Smooth muscle cell (in vitro differentiated cells): ENCODE measurements at regions not wholly inside any gene's neighbourhood (a gene's known extent, or its start where the extent isn't known, plus 50 kb on each side); places are given as distances from the start of the nearest gene placed in this dataset.
A peak's percentile ranks its signal among the peaks of the same experiment; 100 is the strongest.

Experiments used
- DNase-seq: peaks from one replicate; lab custom pipeline; 2025; ENCODE audit not compliant: unreplicated experiment; lab: John Stamatoyannopoulos, UW
- H2AFZ ChIP-seq: fragments of 200-600 bp; sonication (generic); 2 replicates; pipeline ENCODE4 v1.6.0; 2016; ENCODE audit warnings: antibody characterized with exemption, low read depth, mild to moderate bottlenecking
- H3F3A ChIP-seq: fragments of 200-600 bp; sonication (generic); 2 replicates; pipeline ENCODE4 v1.6.0; 2017; ENCODE audit warnings: antibody characterized with exemption, low read depth
- H3K27ac ChIP-seq: fragments of 200-600 bp; sonication (generic); 2 replicates; pipeline ENCODE4 v1.5.1; 2016; ENCODE audit warnings: low read depth, mild to moderate bottlenecking
- H3K27me3 ChIP-seq: fragments of 200-600 bp; sonication (generic); 2 replicates; pipeline ENCODE4 v1.6.1; 2016; ENCODE audit warnings: low read depth, mild to moderate bottlenecking
- H3K36me3 ChIP-seq: fragments of 200-600 bp; sonication (generic); 2 replicates; pipeline ENCODE4 v1.5.1; 2016; ENCODE audit warnings: low read depth
- H3K4me1 ChIP-seq: fragments of 200-600 bp; sonication (generic); 2 replicates; pipeline ENCODE4 v1.5.1; 2016; ENCODE audit warnings: low read depth
- H3K4me2 ChIP-seq: fragments of 200-600 bp; sonication (generic); 2 replicates; pipeline ENCODE4 v1.6.0; 2016; ENCODE audit warnings: mild to moderate bottlenecking
- H3K4me3 ChIP-seq: fragments of 200-600 bp; sonication (generic); 2 replicates; pipeline ENCODE4 v1.5.1; 2016; ENCODE audit warnings: mild to moderate bottlenecking
- H3K79me2 ChIP-seq: fragments of 200-600 bp; sonication (generic); 2 replicates; pipeline ENCODE4 v1.6.0; 2016; ENCODE audit warnings: low read depth, mild to moderate bottlenecking
- H3K9ac ChIP-seq: fragments of 200-600 bp; sonication (generic); 2 replicates; pipeline ENCODE4 v1.6.0; 2016; ENCODE audit warnings: low read depth
- H3K9me3 ChIP-seq: fragments of 200-600 bp; sonication (generic); replicated peaks from 2 replicates; pipeline ENCODE4 v1.5.1; 2016; ENCODE audit warnings: low read depth
- H4K20me1 ChIP-seq: fragments of 200-600 bp; sonication (generic); 2 replicates; pipeline ENCODE4 v1.6.0; 2016; ENCODE audit warnings: low read depth
- CTCF ChIP-seq: fragments of 200-600 bp; sonication (generic); IDR thresholded peaks from 2 replicates; pipeline ENCODE4 v1.5.1; 2017; ENCODE audit warnings: borderline replicate concordance, mild to moderate bottlenecking, antibody characterized with exemption; ENCODE audit not compliant: insufficient read depth, poor library complexity, severe bottlenecking
- WGBS: methylation state at CpG from one replicate; pipeline ENCODE4 v1.1.7; 2016; ENCODE audit warnings: low lambda C conversion rate; 5-methylcytosine and 5-hydroxymethylcytosine counted together

GRCh38 chr14:85731186-85731585 lies 201.2 kb downstream of the FLRT2 start:
- Histone ChIP-seq H3K4me3 (no peak overlapping the region), H4K20me1 (no peaks in the 10 kb centered on the region), H3K36me3 (no peaks in the 10 kb centered on the region), H3K4me2 (no peak overlapping the region), H3K9me3 (no peaks in the 10 kb centered on the region), H3F3A (peaks cover 9% of the 10 kb centered on the region), H3K9ac (no peak overlapping the region), H3K4me1 (peaks cover 6% of the 10 kb centered on the region), H2AFZ (no peak overlapping the region), H3K27me3 (no peaks in the 10 kb centered on the region), H3K27ac (peak overlapping the region; percentile 43), H3K79me2 (no peaks in the 10 kb centered on the region)
- no peak for TF ChIP-seq CTCF
- DNase-seq: no peak

GRCh38 chr14:85728476-85729065 lies 198.6 kb downstream of the FLRT2 start:
- no peaks in the 10 kb centered on the region for H3K9me3 ChIP-seq
- peaks cover 9% of the 10 kb centered on the region for H3F3A ChIP-seq
- no peaks in the 10 kb centered on the region for H3K36me3 ChIP-seq
- H3K9ac ChIP-seq: no peak overlapping the region
- H3K4me1 ChIP-seq: peaks cover 6% of the 10 kb centered on the region
- TF ChIP-seq CTCF: no peak
- no peak overlapping the region for H3K27ac ChIP-seq
- no peak overlapping the region for H2AFZ ChIP-seq
- no peak for DNase-seq
- H3K4me3 ChIP-seq: no peak overlapping the region
- 35% methylated on average over 3 of the region's 3 CpGs for WGBS
- no peaks in the 10 kb centered on the region for H4K20me1 ChIP-seq
- H3K4me2 ChIP-seq: peak overlapping the region; percentile 10
- H3K79me2 ChIP-seq: no peaks in the 10 kb centered on the region
- no peaks in the 10 kb centered on the region for H3K27me3 ChIP-seq

DNA sequence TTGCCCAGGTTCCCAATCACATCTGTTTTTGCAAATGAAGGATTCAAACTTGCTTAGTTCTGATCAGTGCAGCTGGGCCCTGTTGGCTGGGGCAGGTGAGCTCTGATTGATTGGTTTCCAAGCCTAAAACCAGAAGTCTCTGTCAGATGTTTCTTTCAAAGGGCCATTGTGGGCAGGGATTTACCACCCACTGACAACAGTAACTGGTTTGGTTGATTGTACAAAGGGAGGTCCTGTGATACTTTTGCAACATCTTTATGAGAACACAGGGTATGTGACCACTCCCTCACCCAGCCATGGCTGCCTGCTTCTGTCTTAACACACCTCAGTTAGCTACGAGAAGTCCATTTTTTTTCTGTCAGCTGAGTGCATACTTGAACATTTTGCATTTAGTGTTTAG lies 184.1 kb downstream of the FLRT2 start:
- no peaks in the 10 kb centered on the region for H3F3A ChIP-seq
- H3K36me3 ChIP-seq: no peaks in the 10 kb centered on the region
- H3K27me3 ChIP-seq: no peaks in the 10 kb centered on the region
- H3K9me3 ChIP-seq: no peaks in the 10 kb centered on the region
- 85% methylated on average over 1 of the region's 1 CpG for WGBS
- no peaks in the 10 kb centered on the region for H3K79me2 ChIP-seq
- H3K4me1 ChIP-seq: peaks cover 5% of the 10 kb centered on the region
- no peak overlapping the region for H3K4me3 ChIP-seq
- H3K27ac ChIP-seq: no peak overlapping the region
- DNase-seq: no peak
- H4K20me1 ChIP-seq: no peaks in the 10 kb centered on the region
- no peak overlapping the region for H2AFZ ChIP-seq
- TF ChIP-seq CTCF: no peak
- H3K4me2 ChIP-seq: no peak overlapping the region
- H3K9ac ChIP-seq: no peak overlapping the region

DNA sequence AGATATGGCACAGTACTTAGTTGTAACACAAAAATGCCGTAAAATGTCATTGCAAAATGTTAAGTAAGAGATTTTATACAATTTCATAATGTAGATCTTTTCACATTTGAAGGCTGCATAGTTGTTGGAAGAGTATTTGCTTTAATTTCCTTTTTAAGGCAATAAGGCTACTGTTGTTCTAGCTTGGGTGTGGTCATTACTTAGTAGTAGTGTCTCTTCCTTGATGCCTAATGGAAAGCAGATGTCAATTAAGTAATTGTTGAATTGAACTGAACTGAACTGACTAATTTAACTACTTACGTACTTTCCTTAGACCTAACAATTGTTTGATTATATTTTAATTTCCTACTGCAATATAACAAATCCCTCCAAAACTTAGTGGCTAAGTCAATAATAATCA lies 181.7 kb downstream of the FLRT2 start:
- no peaks in the 10 kb centered on the region for H3K79me2 ChIP-seq
- 93% methylated on average over 2 of the region's 2 CpGs for WGBS

More for the DNA sequence above, 181.7 kb downstream of the FLRT2 start:
- Histone ChIP-seq H3K9me3 (no peaks in the 10 kb centered on the region), H3K4me1 (peaks cover 5% of the 10 kb centered on the region), H3K27me3 (no peaks in the 10 kb centered on the region), H3K9ac (no peak overlapping the region), H3K4me2 (no peak overlapping the region), H3F3A (no peaks in the 10 kb centered on the region), H3K4me3 (no peak overlapping the region), H3K36me3 (no peaks in the 10 kb centered on the region), H3K27ac (no peak overlapping the region), H2AFZ (no peak overlapping the region), H4K20me1 (no peaks in the 10 kb centered on the region)
- no peak for DNase-seq
- TF ChIP-seq CTCF: no peak
